ENCODE measurements at regions not wholly inside any gene's neighbourhood (a gene's known extent, or its start where the extent isn't known, plus 50 kb on each side); places are given as distances from the start of the nearest gene placed in this dataset.

DNA sequence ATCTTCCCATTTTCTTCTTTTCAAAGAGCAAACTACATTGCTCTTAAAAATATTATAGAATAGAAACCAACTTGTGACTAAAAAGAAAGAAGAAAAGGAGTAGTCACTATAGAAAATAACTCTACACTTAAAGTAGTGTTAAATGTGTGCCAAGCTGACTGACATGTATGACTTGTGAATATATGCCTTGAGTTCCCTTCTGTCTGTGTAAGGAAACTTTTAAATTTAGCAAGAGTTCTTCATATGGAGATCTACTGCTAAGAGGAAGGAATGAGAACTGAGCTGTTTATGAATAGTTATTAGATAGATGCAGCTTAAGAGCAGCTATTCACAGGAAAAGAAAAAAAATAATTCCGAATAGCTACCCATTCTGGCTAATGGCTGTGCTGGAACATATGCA is 1221.7 kb upstream of the ZEB2 start:
- H3K9me3 ChIP-seq (ENCODE audit: control insufficient read depth, insufficient read depth, low read length), result no peaks in the 10 kb centered on the region
- no peaks in the 10 kb centered on the region for H3K4me1 ChIP-seq (ENCODE audit: insufficient read depth, low read length)
- H3K36me3 ChIP-seq (ENCODE audit: insufficient read depth, low read length), result no peaks in the 10 kb centered on the region
- H3K9ac ChIP-seq (ENCODE audit: low read depth, low read length), result no peak overlapping the region

- no peaks in the 10 kb centered on the region for H3K4me1 ChIP-seq (ENCODE audit: insufficient read depth, low read length)
- no peak overlapping the region for H3K9ac ChIP-seq (ENCODE audit: low read depth, low read length)
- no peaks in the 10 kb centered on the region for H3K36me3 ChIP-seq (ENCODE audit: insufficient read depth, low read length)
- no peaks in the 10 kb centered on the region for H3K9me3 ChIP-seq (ENCODE audit: control insufficient read depth, insufficient read depth, low read length)
Observed at GRCh38 chr2:145741181-145741580, 1221.3 kb upstream of the ZEB2 start.

DNA sequence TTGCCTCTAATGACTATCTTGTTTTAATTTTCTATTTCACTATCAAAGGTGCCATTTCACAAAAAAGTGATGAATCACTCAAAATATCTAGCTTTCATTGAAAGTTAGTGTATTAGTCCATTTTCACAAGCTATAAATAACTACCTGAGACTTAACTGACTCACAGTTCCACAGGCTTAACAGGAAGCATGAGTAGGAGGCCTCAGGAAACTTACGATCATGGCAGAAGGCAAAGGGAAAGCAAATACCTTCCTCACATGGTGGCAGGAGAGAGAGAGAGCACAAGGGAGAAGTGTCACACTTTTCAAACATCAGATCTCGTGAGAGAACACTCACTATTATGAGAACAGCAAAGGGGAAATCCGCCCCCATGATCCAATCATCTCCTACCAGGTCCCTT is 1220.4 kb upstream of the ZEB2 start:
- Histone ChIP-seq H3K4me1 (ENCODE audit: insufficient read depth, low read length) (no peaks in the 10 kb centered on the region), H3K9ac (ENCODE audit: low read depth, low read length) (no peak overlapping the region), H3K36me3 (ENCODE audit: insufficient read depth, low read length) (no peaks in the 10 kb centered on the region), H3K9me3 (ENCODE audit: control insufficient read depth, insufficient read depth, low read length) (no peaks in the 10 kb centered on the region)

DNA sequence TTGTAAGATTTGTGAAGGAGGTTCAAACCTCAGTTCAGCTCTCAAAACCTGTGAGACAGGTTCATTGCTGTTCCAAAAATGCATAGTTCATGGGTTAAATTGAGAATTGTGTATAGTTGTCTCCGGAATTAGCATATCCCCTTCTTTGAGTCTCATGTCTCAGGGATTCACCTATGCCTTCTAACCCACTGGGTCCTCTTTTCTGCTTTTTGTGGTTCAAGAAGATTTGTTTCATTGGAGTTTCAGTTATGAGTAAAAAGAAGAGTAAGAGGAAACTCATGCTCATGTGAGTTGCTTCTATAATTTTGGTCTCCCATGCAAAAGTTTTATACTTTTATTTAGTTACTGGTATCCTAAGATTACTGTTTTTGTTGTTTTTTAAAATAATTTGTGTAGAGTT is 1219.8 kb upstream of the ZEB2 start:
- H3K9ac ChIP-seq (ENCODE audit: low read depth, low read length), result no peak overlapping the region
- H3K36me3 ChIP-seq (ENCODE audit: insufficient read depth, low read length), result no peaks in the 10 kb centered on the region
- no peaks in the 10 kb centered on the region for H3K9me3 ChIP-seq (ENCODE audit: control insufficient read depth, insufficient read depth, low read length)
- no peaks in the 10 kb centered on the region for H3K4me1 ChIP-seq (ENCODE audit: insufficient read depth, low read length)

- no peaks in the 10 kb centered on the region for H3K36me3 ChIP-seq (ENCODE audit: insufficient read depth, low read length)
- no peaks in the 10 kb centered on the region for H3K9me3 ChIP-seq (ENCODE audit: control insufficient read depth, insufficient read depth, low read length)
- no peaks in the 10 kb centered on the region for H3K4me1 ChIP-seq (ENCODE audit: insufficient read depth, low read length)
- H3K9ac ChIP-seq (ENCODE audit: low read depth, low read length), result no peak overlapping the region
Observed at GRCh38 chr2:145736871-145737270, 1217.0 kb upstream of the ZEB2 start.

DNA sequence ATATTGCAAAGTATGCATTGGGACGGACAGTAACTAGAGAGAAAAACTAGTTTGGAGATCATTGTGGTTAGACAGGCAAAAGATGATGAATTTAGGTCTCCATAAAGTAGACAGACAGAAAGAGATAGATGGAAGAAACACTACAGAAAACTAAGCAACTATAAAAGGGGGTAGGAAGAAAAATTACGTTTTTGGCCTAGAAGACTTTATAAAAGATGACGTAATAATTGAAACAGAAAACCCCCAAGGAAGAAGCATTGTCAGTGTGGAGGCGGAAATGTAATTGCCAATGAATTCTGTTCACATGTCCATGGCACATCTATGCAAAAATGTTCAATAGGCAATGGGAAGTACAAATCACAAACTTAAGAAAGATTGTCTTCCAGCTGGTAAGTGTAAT is 1211.5 kb upstream of the ZEB2 start:
- no peaks in the 10 kb centered on the region for H3K4me1 ChIP-seq (ENCODE audit: insufficient read depth, low read length)
- no peak overlapping the region for H3K9ac ChIP-seq (ENCODE audit: low read depth, low read length)
- H3K9me3 ChIP-seq (ENCODE audit: control insufficient read depth, insufficient read depth, low read length), result no peaks in the 10 kb centered on the region

GRCh38 chr2:145729993-145730770 is 1210.3 kb upstream of the ZEB2 start:
- Histone ChIP-seq H3K9me3 (ENCODE audit: control insufficient read depth, insufficient read depth, low read length) (no peaks in the 10 kb centered on the region), H3K4me1 (ENCODE audit: insufficient read depth, low read length) (no peaks in the 10 kb centered on the region), H3K36me3 (ENCODE audit: insufficient read depth, low read length) (no peaks in the 10 kb centered on the region), H3K9ac (ENCODE audit: low read depth, low read length) (no peak overlapping the region)

More for the DNA sequence above, 1211.5 kb upstream of the ZEB2 start:
- H3K36me3 ChIP-seq (ENCODE audit: insufficient read depth, low read length), result no peaks in the 10 kb centered on the region

DNA sequence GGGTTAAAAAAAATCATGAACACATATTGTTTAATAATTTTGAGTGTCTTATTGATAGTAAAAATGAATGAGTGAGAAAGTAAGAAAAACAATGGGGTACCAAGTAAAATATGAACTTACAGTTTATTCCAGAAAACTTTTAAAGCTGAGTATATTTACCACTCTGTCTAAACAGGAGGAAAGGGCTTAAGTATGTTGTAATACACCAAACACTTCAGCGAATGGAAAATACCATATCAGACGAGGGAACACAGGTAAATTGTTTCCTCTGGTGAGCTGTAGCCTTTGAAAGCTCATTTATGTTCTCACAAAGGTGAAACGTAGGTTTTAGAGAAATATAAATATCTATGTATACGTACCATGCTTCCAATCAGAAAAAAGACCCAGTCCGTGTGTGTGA is 1209.6 kb upstream of the ZEB2 start:
- H3K9me3 ChIP-seq (ENCODE audit: control insufficient read depth, insufficient read depth, low read length), result no peaks in the 10 kb centered on the region
- no peaks in the 10 kb centered on the region for H3K36me3 ChIP-seq (ENCODE audit: insufficient read depth, low read length)
- no peak overlapping the region for H3K9ac ChIP-seq (ENCODE audit: low read depth, low read length)
- no peaks in the 10 kb centered on the region for H3K4me1 ChIP-seq (ENCODE audit: insufficient read depth, low read length)

DNA sequence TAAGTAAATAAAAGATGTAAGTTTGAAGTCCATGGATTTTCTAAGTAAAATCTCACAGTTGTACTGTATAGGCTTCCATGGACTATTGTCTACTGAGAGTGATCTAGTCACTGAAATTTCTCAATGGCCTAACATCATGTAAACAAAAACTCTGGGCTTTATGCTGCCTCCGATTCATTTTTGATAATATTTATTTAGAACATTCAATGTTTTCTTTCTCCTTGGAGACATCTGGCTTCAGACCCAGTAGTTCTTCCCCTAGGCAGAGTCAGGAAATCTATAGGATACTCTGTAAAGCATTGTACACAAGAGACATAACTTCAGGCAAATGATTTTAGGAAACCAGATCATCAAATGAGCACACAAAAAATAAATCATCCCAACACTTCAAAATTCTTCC is 1208.6 kb upstream of the ZEB2 start:
- no peaks in the 10 kb centered on the region for H3K36me3 ChIP-seq (ENCODE audit: insufficient read depth, low read length)
- no peak overlapping the region for H3K9ac ChIP-seq (ENCODE audit: low read depth, low read length)
- no peaks in the 10 kb centered on the region for H3K9me3 ChIP-seq (ENCODE audit: control insufficient read depth, insufficient read depth, low read length)
- no peaks in the 10 kb centered on the region for H3K4me1 ChIP-seq (ENCODE audit: insufficient read depth, low read length)

DNA sequence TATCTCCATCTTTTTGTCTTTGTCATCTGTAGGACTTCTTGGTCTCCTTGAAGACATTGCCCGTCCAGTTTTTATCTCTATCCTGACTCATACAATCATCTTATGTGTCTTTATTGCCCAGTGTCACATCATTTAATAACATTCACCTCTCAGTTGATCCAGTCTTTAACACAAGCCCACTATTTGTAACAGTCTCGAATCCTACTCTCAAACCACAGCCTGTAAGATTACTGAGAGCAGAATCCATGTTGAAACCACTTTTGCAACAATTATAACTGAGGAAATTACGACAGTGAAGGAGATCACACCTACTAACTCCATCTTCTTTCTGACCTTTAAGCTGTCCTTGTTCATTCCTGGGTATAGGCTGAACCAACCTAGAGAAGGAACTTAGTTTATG is 1206.0 kb upstream of the ZEB2 start:
- Histone ChIP-seq H3K9ac (ENCODE audit: low read depth, low read length) (no peak overlapping the region), H3K4me1 (ENCODE audit: insufficient read depth, low read length) (no peaks in the 10 kb centered on the region), H3K9me3 (ENCODE audit: control insufficient read depth, insufficient read depth, low read length) (no peaks in the 10 kb centered on the region), H3K36me3 (ENCODE audit: insufficient read depth, low read length) (no peaks in the 10 kb centered on the region)

DNA sequence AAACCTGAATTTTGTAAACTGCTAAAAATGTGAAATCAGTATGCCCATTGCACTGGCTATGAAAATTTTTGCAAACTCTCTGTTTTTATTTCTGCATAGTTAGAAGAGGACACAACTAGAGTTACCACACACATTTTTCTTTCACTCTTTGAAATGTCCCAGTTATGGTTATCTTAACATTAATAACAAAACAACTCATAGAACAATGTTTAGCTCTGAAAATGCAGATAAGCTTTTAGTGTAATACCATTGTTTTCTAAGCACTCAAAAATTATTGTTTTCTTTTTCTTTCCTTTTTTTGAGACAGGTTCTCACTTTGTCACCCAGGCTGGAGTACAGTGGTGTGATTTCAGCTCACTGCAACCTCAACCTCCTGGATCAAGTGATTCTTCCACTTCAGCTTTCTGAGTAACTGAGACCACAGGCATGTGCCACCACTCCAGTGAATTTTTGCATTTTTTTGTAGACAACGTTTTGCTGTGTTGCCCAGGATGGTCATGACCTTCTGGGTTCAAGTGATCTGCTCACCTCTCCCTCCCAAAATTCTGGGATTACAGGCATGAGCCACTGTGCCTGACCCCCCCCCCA is 1204.5 kb upstream of the ZEB2 start:
- no peaks in the 10 kb centered on the region for H3K36me3 ChIP-seq (ENCODE audit: insufficient read depth, low read length)
- H3K4me1 ChIP-seq (ENCODE audit: insufficient read depth, low read length), result no peaks in the 10 kb centered on the region
- no peak overlapping the region for H3K9ac ChIP-seq (ENCODE audit: low read depth, low read length)
- no peaks in the 10 kb centered on the region for H3K9me3 ChIP-seq (ENCODE audit: control insufficient read depth, insufficient read depth, low read length)

- Histone ChIP-seq H3K9ac (ENCODE audit: low read depth, low read length) (no peak overlapping the region), H3K9me3 (ENCODE audit: control insufficient read depth, insufficient read depth, low read length) (no peaks in the 10 kb centered on the region; the same call in 1 of the 2 replicates), H3K4me1 (ENCODE audit: insufficient read depth, low read length) (no peaks in the 10 kb centered on the region), H3K36me3 (ENCODE audit: insufficient read depth, low read length) (no peaks in the 10 kb centered on the region)
Observed at GRCh38 chr2:145723872-145724271, 1204.0 kb upstream of the ZEB2 start.

DNA sequence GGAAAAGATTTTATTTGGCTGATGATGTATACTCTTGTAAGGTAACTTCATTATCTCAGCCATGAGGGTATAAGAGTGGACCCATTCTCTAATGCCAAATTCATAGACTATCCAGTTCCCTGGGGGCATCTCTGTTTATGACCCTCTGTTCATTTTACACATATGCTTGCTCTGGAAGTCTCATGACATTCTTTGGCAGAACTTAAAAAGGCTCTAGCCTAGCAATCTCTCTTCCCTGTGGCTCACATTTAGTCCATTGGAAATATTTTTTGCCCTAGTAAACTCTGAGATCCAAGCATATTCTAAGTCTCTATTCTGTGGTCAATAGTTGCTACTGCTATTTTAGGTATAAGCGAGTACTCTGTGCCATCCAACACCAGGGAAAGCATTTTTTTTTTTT is 1201.8 kb upstream of the ZEB2 start:
- Histone ChIP-seq H3K9me3 (ENCODE audit: control insufficient read depth, insufficient read depth, low read length) (no peaks in the 10 kb centered on the region; the same call in 1 of the 2 replicates), H3K4me1 (ENCODE audit: insufficient read depth, low read length) (no peaks in the 10 kb centered on the region), H3K36me3 (ENCODE audit: insufficient read depth, low read length) (no peaks in the 10 kb centered on the region), H3K9ac (ENCODE audit: low read depth, low read length) (no peak overlapping the region)

DNA sequence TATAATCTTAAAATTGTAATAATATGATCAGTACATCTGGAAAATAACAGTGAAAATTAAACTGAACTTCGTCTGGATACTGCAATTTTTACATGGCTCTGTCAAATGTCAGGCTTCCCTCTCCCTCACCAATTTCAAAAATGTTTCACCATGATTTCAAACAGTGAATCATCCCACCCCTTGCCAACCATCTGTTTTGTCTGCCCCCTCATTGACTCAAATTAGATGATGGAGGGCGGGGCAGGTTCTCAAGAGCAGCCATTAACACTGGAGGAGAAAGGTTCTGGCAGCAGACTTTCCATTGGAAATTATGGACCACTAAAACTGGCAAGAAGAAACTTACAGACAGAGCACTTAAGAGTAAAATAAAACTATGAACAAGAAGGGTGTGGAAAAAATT is 1195.7 kb upstream of the ZEB2 start:
- H3K9me3 ChIP-seq (ENCODE audit: control insufficient read depth, insufficient read depth, low read length), result no peaks in the 10 kb centered on the region; the same call in 1 of the 2 replicates
- no peak overlapping the region for H3K9ac ChIP-seq (ENCODE audit: low read depth, low read length)
- H3K36me3 ChIP-seq (ENCODE audit: insufficient read depth, low read length), result no peaks in the 10 kb centered on the region
- no peaks in the 10 kb centered on the region for H3K4me1 ChIP-seq (ENCODE audit: insufficient read depth, low read length)

- Histone ChIP-seq H3K9ac (ENCODE audit: low read depth, low read length) (no peak overlapping the region), H3K9me3 (ENCODE audit: control insufficient read depth, insufficient read depth, low read length) (no peaks in the 10 kb centered on the region; the same call in 1 of the 2 replicates), H3K36me3 (ENCODE audit: insufficient read depth, low read length) (no peaks in the 10 kb centered on the region), H3K4me1 (ENCODE audit: insufficient read depth, low read length) (no peaks in the 10 kb centered on the region)
Observed at GRCh38 chr2:145710303-145710702, 1190.4 kb upstream of the ZEB2 start.
